IPS-NIHi7 (cell line): ENCODE measurements at regions not wholly inside any gene's neighbourhood (a gene's known extent, or its start where the extent isn't known, plus 50 kb on each side); places are given as distances from the start of the nearest gene placed in this dataset.
"Not testable (repeated sequence)": the region's sequence is repeated elsewhere in the genome, so short reads cannot be mapped to it uniquely, and the experiment has no call there.

Source experiments
- DNase-seq: peaks from one replicate; pipeline ENCODE4 v3.0.0; 2012; ENCODE audit warnings: mixed read lengths; ENCODE audit errors: extremely low spot score

DNA sequence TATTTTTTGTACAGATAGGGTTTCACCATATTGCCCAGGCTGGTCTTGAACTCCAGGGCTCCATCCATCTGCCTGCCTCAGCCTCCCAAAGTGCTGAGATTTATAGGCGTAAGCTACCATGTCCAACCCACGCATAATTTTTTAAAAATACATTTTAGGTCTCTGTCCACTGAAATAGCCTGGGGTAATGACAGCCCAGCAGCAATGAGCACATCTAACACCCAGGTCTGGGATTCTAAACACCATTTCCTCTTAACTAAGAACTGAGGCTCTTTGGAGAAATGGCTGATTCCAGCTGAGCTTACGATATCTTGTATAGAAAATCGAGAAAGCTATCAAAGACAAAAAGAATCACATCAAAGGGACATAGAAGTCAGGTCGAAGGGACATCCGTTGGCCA is 245.3 kb downstream of the PARN start:
- DNase-seq: no peak

DNA sequence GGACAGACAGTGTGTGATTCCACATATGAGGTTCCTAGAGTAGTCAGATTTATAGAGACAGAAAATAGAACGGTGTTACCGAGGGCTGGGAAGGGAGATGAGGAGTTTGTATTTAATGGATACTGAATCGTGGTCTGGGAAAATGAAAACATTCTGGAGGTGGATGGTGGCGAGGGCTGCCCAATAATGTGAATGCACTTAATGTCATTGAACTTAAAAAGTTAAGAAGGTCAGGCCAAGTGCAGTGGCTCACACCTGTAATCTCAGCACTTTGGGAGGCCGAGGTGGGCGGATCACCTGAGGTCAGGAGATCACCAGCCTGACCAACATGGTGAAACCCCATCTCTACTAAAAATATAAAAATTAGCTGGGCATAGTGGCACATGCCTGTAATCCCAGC is 246.2 kb downstream of the PARN start:
- DNase-seq: not testable (repeated sequence)

DNA sequence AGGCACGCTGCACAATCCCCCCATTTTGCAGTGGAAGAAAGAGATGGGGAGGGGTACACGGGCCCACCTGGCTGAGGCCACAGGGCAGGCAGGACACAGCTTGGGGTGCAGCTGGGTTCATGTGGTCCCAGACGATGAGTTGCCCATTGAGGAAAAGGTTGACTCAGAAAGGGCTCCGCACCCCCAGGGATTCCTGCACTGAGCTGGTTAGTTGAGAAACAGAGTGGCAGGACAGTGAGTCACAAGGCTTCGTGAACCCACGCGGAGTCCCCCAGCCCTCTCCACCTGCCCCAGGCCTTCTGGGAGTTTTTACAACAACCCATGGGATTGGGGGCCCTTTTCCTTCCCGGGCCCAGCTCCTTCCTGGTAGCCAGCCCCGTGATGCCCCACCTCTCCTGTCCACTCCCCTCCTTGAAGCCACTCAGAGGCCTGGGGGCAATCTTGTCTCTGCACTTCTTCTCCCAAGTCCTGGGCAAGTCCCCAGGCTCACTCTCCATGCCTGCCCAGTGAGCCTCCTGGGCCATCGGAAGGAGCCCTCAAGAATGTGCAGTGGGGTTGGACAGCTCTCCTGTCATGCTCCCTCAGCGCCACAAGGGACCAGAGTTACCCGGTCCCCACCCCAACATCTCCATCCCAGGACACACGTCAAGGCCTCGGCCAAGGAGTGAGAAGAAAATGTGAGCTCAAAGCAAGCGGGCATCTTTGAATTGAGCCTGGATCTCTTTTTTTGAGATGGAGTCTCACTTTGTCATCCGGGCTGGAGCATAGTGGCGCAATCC is 251.2 kb downstream of the PARN start:
- DNase-seq: no peak

DNA sequence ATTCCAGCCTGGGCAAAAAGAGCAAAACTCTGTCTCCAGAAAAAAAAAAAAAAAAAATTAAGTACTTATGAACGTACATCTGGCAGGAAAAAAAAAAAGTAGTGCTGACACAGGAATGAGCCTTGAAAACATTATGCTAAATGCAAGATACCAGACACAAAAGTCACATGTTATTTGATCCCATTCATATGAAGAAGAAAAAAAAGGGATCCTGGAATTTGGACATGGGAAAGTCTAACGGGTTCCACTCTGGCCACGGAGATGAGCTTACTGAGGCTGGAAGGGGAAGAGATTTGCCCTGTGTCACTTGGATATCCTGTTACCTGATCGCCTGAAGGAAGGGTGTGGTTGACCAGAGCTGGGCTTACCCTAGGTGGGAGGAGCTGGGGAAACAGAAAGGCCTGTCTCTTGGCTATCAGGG is 251.9 kb downstream of the PARN start:
- DNase-seq: no peak

DNA sequence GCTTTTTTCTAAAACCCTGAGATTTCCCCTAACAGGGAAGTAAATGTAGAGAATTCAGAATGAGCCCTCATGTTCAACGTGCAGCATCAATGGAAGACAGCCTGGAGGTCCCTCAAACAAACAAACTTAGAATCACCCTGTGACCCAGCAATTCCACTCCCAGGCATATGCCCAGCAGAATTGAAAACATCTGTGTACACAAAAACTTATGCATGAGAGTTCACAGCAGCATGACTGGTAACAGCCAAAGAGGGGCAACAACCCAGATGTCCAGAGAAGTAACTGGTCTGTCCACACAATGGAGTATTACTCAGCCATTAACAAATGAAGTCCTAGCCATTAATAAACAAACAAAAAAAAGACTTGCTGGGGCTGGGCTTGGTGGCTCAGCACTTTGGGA is 252.7 kb downstream of the PARN start:
- DNase-seq: no peak

DNA sequence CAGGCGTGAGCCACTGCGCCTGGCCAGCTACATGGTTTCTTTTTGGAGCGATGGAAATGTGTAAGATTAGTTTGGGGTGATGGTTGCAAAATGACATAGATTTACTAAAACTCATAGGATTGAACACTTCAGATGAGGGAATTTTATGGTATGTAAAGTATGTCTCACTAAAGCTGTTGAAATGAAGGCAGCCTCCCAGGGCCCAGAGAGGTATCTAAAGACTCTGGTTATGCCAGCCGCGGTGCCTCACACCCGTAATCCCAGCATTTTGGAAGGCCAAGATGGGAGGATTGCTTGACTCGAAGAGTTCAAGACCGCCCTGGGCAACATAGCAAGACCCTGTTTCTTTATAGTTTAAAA is 254.9 kb downstream of the PARN start:
- no peak for DNase-seq

DNA sequence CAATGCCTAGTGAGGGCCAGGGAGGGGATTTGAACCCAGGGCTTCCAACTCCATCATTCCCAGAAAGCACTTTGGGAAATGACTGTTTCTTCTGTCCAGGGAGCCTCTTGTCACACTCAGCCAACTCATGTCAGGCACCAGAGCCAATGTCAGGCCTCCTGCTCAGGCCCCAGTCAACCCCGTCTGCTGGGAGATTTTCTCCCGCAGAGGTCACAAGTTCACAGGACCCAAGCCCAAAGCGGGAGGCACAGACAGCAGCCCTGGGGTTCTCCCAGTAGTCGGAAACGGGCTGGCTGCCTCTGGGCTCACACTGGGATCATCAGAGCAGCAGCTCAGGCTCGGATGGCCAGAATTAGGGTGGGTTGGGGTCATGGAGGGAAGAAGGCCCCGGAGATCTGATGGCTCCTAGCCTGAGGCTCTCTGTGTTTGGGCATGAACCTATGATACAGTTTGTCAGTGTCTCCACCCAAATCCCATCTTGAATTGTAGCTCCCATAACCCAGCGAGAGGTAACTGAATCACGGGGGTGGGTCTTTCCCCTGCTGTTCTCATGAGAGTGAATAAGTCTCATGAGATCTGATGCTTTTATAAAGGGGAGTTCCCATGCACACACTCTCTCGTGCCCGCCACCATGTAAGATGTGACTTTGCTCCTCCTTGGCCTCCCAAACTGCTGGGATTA is 255.5 kb downstream of the PARN start:
- no peak for DNase-seq

DNA sequence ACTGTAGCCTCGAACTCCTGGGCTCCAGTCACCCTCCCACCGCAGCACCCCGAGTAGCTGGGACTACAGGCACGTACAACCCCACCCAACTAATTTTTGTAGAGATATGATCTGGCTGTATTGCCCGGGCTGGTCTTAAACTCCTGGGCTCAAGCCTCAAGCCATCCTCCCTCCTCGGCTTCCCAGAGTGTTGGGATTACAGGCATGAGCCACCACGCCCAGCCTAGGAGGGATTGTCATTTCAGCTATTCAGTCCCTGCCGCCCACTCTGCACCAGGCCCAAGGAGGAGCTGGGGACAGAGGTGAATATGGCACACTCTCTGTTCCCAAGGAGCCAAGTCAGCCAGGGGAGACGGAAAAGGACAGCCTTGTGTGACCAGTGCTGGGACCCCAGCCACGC is 256.2 kb downstream of the PARN start:
- DNase-seq: no peak

DNA sequence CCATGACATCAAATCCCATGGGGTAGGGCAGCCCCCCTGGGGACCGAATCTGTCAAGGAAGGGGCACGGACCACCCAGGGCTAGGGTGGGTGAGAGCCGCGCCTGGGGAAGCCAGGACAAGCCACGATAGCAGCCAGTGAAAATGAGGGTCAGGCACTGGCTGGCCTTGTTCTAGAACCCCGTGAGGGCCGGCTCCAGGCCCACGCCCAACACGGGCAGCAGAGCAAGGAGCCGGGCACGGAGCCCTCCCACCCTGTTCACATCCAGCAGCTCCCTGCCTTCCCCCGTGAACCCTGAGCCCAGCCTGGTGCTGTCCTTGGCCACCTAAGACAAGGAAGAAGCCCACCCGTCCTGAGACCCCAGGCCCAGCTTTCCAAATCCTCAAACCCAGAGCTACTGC is 256.7 kb downstream of the PARN start:
- no peak for DNase-seq

DNA sequence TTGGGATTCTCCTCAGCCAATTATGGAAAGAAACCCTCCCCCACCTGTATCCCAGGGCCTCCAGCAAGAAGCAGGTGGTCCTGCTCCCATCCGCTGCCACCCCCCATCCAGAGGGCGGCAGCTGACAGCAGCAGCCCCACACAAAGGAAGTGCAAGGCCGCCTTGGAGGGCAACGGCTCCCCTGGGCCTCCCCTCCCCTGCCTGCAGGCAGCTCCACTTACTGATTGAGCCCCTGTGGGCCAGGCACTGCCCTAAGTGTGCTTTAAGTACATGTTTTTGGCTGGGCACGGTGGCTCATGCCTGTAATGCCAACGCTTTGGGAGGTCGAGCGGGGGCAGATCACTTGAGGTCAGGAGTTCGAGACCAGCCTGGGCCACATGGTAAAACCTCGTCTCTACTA is 257.6 kb downstream of the PARN start:
- DNase-seq: peak; percentile 47

DNA sequence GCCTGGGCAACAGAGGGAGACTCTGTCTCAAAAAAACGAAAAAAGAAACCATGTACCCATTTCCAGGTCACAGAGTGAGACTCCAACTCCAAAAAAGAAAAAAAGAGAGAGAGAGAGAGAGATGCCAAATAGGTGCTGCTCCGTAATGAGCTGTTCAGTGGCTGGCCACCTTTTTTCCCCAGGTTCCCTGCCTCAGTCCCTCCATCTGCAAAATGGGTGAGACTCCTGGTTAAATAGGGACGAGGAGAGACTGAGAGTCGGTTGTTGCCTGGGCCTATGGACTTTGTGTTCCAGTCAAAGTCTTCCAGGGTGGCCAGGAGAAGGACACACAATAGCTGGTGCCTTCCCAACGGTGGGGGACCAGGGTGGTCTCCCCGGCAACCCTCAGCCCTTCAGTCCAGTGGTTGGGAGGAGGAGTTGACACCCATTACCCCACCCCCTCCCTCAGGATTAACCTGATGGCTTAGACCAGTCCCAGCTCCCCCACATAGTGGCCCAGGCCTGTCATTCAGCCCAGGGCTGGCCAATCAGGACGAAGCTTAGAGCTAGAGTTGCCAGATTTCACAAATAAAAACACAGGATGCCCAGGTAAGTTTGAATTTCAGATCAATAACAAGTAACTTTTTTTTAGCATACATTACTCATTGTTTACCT is 258.2 kb downstream of the PARN start:
- peak; percentile 74 for DNase-seq

DNA sequence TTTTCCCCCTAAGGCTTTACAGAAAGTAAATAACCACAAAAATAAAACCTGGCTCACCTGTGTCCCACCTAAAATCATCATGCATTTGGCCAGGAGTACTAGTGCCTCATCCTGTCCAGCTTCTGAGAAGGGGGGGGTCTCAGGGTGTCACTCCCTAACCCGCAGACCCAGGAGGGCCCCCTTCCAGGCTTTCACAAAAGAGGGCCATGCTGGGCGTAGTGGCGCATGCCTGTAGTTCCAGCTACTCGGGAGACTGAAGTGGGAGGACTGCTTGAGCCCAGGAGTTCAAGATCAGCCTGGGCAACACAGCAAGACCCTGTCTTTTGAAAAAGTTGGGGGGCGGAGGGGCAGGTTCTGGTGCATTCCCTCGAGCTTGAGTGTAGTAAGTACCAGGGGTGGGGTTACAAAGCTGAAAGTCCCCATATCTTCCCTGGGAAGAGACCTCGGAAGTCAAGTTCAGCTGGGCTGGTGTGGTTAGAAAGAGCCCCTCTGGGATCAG is 259.3 kb downstream of the PARN start:
- no peak for DNase-seq

DNA sequence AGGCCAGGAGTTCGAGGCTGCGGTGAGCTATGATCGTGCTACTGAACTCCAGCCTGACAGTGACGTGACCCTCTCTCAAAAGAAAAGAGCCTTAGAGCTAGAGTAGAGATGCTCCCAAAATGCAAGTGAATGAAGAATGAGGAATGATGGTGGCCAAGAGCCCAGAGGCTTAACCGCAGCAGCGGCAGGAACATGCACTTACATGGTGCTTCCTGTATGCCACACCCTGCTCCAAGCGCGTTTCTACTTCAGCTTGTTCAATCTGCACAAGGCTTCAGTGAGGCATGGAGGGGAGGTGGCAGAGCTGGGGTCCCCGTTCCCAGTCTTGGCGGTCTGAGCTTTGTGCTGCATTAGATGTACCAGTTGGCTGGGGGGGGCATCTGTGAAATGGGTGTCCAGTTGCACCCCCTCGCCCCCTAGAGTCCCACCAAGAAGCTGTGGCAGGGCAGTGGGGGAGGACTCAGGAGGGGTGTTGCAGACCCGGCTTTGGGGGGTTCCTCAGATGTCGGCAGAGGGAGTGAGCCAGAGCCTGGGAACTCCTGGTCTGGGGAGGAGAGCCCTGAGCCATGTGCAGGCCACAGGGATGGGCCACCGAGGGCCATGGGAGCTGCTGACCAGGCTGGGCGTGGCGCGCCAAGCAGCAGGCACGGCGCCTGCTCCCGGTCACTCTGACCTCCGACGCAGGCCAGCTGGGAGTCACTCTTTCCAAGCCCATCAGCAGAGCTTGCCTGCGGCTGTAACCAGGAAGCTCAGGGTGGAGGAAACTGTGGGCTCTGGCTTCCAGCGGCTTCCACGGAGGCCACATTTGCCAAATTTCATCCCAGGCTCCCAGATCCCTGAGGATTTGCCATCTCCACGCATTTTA is 260.1 kb downstream of the PARN start:
- DNase-seq: no peak

DNA sequence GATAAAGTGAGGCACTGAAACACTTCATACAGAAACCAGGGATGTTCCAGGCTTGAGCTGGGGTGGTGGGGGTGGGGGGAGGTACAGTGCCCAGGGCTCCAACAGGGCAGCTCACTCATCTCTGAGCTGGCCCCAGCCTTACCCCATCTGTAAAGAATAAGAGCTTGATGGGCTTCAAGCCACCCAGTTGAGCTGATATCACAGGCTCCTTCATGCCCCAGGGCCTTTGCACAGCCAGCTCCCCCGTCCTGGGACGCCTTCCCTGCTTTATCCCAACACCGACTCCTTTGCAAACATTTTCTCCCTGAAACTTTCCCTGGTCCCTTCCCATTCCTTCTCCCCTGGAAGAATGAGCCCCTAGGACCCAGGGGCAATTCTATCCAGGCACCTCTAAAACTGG is 261.7 kb downstream of the PARN start:
- DNase-seq: no peak

DNA sequence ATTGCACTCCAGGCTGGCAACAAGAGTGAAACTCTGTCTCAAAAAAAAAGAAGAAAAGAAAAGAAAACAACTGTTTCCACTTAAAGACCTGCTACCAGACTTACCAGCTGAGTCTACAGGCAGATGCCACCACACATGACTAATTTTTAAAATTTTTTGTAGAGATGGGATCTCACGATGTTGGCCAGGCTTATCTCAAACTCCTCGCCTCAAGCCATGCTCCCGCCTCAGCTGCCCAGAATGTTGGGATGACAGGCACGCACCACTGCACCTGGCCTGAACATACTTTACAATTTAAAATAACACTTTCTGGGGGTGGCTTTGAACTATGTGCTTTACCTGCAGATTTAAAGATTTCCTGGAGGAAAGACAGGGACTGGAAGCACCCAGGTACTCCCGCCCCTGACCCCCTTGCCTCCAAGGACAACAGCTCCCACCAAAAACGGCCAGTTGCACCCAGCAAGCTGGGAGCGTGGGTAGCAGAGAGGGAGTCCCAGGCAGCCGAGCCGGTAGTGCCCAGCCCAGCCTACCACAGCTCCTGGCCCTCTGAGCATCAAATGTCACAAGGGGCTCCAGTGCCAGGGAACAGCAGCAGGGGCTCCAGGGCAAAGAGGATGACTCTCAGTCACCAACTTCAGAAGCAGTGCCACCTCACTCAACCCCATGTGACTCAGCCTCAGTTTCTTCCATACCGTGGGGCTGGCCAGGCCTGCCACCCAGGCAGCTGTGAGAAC is 262.9 kb downstream of the PARN start:
- no peak for DNase-seq

DNA sequence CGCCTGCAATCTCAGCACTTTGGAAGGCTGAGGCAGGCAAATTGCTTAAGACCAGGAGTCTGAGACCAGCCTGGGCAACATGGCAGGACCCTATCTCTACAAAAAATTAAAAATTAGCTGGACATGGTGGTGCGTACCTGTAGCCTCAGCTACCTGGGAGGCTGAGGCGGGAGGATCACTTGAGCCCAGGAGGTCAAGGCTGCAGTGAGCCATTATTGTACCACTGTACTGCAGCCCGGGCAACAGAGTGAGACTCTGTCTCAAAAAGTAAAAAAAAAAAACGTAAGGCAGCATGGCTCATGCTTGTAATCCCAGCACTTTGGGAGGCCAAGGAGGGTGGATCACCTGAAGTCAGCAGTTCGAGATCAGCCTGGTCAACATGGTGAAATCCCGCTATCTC is 263.6 kb downstream of the PARN start:
- no peak for DNase-seq

DNA sequence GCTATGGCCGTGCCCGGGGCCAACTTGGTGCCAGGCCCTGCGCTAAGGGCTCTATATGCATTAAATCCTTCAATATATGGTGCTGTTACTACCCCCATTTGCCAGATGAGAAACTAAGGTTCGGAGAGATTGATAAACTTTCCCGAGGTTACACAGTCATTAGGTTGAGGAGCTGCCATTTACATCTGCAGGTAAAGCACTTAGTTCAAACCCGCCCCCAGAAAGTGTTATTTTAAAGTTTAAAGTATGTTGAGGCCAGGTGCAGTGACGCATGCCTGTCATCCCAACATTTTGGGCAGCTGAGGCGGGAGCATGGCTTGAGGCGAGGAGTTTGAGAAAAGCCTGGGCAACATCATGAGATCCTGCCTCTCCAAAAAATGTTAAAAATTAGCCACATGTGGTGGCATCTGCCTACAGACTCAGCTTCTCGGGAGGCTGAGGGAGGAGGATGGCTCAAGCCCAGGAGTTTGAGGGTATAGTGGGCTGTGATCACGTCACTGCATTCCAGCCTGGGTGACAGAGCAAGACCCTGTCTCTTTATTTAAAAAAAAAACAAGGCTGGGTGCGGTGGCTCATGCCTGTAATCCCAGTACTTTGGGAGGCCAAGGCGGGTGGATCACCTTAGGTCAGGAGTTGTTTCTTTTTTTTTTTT is 264.7 kb downstream of the PARN start:
- no peak for DNase-seq

DNA sequence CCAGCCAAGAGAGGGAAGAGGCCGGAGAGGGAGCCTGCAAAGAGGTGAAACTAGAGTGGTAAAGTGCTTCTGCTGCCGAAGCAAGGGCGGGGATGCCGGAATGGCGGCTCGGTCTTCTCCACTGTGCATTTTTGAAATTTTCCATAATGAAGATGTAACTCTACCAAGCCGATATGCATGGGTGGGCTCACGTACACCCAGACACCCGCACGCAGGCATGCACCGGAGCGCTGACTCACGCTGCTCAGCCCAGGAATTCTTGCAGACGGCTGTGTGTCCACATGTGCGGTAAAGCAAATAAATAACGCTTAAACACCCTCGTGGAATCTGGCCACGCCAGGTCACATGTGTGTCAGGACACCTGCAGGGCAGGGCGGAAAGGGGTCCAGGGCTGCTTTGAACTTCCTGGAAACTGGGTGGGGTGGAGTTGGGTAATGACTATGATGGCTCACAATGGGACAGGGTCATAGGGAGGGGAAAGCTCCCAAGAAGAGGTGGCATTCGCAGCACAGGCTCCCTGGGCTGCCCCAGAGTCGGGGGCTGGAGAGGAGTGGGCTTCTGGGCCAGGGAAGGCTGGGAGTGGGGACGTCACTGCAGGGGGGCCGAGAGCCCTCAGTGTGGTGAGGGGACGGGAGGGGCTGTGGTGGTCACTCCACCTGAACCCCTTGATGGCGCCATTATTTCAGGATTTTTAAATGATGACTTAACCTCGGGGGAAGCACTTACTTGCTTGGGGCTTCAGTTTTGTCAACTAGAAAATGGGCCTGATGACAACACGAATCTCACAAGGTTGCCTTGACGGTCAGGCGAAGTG is 265.5 kb downstream of the PARN start:
- DNase-seq: peak; percentile 51

DNA sequence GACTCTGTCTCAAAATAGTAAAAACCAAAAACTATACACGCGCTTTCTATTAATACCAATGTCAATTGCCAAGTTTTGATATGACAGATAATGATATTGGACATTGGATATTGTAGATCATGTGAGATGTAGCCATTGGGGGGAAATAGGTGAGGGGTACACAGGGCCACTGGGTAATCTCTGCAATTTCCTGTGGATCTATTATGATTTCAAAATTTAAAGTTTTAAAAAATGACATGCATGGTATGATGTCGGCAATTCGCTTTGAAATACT is 266.0 kb downstream of the PARN start:
- no peak for DNase-seq

DNA sequence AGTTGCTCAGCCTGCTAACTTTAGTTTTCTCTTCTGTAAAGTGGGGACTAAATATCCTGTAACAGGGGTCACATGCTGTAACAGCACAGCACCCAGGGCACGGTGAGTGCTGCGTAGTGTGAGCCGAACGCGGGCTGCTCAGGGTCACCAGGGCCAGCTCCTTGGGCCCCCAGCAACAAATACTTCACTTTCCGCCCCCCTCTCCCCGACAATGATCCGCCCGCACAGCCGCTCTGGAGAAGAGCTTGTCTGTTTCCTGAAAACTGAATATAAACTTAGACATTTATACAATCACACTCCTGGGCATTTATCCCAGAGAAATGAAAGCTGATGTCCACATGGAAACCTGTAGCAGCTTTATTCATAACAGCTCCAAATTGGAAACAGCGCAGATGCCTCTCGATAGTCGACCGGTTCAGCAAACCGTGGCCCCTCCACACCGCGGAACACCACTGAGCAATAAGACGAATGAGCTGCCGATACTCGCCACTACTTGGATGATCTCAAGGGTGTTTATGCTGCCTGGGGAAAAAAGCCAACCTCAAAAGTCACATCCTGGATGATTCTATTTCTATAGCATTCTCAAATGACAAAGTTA is 267.2 kb downstream of the PARN start:
- DNase-seq: no peak
